ENCODE measurements at regions not wholly inside any gene's neighbourhood (a gene's known extent, or its start where the extent isn't known, plus 50 kb on each side); places are given as distances from the start of the nearest gene placed in this dataset.

- TF ChIP-seq CTCF (IDR thresholded peaks at IDR 0.05; ENCODE audit: insufficient read depth, low read length, poor library complexity, severe bottlenecking) (no peak), EZH2phosphoT487 (conservative IDR thresholded peaks at IDR 0.05; ENCODE audit: low read length) (no peak)
Observed at GRCh38 chr10:100655760-100656421, 89.5 kb upstream of the PAX2 start.
